OCI-M2 (cell line): ENCODE measurements at regions not wholly inside any gene's neighbourhood (a gene's known extent, or its start where the extent isn't known, plus 50 kb on each side); places are given as distances from the start of the nearest gene placed in this dataset.

Source experiments
- DNase-seq: peaks from one replicate; lab custom pipeline; 2025; ENCODE audit not compliant: unreplicated experiment; lab: John Stamatoyannopoulos, UW

- no peak for DNase-seq
These were observed 240.2 kb upstream of the SLC14A2 start for GRCh38 chr18:45374878-45375630.

DNA sequence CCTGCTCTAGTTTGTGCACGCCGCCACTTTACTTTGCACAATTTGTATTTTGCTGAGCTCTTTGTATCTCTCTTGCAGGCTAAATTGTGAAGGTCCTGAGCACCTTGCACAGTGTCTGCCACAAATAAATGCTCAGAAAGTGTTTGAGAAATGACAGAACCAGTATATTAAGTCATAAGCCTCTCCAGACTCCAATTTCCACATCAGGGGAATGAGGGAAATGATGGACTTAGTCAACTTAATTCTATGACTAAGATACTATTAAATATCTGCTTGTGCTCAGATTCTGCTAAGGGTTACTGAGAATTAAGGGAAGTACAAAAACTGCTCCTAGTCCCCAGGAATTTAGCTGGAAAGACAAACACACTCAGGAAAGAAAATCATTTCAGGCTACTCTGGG, 239.1 kb upstream of the SLC14A2 start:
- DNase-seq: no peak

GRCh38 chr18:45378308-45378707, 237.0 kb upstream of the SLC14A2 start:
- no peak for DNase-seq

- DNase-seq: no peak
These were observed 236.3 kb upstream of the SLC14A2 start for GRCh38 chr18:45378933-45379332.

DNA sequence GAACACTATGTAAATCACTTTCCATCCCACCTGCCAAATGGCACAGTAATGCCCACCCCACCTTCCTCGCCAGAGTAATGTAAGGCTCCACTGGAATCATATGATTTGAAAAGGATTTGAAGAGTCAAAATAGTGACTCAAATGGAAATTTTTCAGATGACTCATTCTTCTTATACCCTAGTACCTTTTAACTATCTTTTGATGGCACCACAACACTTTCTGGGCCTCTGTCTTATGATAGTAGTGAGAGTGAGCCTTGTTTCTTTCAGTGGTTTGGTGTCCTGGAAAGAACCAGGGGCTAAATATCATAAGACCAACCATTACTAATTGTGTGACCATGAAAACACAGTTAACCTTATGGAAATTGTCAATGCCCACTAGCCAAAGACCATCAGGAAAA, 235.4 kb upstream of the SLC14A2 start:
- no peak for DNase-seq

DNA sequence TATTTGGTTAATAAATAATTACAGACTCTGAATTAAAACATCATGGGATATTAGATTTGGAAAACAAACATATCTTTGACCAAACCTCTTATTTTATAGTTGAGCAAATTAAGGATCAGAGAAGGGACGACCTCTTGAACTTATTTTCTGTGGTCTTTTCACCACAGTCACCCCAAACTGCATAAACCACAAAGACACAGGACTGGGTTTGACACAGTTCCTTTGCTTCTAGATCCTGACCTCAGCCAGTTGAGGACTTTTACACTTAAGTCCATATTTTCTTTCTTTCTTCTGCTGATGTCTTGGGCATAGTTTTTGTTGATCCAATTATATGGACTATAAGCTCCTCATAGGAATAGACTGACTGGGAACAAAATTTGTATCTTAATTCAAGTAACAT, 234.0 kb upstream of the SLC14A2 start:
- DNase-seq: no peak

- DNase-seq: no peak
These were observed 232.0 kb upstream of the SLC14A2 start for GRCh38 chr18:45383228-45383627.

GRCh38 chr18:45384137-45384961, 230.9 kb upstream of the SLC14A2 start:
- no peak for DNase-seq

GRCh38 chr18:45384962-45385315, 230.3 kb upstream of the SLC14A2 start:
- no peak for DNase-seq

- no peak for DNase-seq
These were observed 229.1 kb upstream of the SLC14A2 start for GRCh38 chr18:45386041-45386655.

- no peak for DNase-seq
These were observed 228.0 kb upstream of the SLC14A2 start for GRCh38 chr18:45387229-45387628.

DNA sequence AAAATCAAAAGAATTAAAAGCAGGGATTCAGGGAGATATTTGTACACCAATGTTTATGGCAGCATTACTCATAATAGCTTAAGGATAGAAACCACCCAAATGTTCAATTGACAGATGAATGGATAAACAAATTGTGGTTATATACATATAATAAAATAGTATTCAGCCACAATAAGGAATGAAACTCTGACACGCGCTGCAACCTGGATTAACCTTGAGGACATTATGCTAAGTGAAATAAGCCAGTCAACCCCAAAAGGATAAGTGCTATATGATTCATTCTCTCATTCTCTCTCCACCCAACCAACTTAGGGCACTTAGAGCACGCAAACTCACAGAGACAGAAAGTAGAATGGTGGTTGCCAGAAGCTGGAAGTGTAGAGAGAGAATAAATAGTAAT, 216.8 kb upstream of the SLC14A2 start:
- DNase-seq: no peak

DNA sequence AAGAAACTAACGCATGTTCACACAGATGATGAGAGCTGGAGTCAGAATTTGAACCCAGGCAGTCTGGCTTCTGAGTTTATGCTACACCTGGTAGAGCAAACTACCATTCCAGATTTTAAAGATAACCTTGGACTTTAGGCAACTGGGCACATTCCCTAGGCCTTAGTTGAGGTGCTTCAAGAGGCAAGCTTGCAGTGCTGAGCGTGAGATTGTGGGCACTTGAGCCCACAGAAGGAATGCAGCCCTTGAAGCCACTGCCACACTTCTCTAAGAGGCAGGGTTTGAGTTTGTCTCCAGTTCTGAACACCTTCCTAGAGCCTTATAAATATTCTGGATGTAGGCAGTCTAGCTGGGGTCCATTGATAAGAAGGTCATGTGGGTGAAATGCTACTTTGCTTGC, 216.1 kb upstream of the SLC14A2 start:
- no peak for DNase-seq

- no peak for DNase-seq
These were observed 215.6 kb upstream of the SLC14A2 start for GRCh38 chr18:45399643-45400042.

DNA sequence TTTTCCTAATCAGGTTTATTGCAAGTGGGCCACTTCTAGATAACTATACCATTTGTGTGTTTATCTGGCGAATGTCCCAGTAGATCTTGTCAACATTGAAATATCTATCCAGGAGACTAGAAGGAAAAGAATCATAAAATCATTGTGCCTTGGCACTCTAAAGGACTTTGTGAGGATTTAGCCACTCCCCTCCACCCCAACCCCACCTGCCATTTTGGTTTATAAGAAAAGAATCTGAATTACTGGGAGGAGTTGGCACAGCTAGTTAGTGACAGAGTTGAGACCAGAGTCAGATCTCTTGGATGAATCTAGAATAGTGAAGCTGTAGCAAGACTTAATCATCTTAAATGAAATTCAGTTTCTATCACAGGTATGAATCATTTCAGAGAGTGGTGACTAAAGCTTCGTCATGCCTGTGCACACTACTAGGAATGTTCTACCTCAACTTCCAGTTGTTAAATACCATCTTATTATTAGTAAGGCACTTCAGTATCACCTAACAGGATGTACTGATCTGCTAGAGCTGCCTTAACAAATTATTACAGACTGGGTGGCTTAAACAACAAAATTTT, 212.7 kb upstream of the SLC14A2 start:
- no peak for DNase-seq

GRCh38 chr18:45403341-45404049, 211.8 kb upstream of the SLC14A2 start:
- DNase-seq: no peak

DNA sequence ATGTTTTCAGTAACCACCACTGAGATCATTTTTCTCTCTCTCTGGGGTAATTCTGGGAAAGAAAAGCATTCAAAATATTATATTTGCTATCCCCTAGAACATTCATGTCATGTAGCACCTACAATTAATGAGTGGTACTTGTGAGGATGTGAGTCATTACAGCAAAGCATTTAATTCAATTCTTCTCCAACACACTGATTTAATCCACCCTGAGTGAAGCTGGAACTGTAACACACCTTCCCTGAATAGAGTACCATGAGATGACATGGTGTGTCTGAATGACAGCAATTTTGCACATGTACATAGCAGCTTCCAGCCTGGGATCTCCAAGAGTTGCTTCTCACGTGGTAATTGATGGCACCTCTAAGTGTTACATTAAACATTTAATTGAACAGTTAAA, 207.1 kb upstream of the SLC14A2 start:
- no peak for DNase-seq

DNA sequence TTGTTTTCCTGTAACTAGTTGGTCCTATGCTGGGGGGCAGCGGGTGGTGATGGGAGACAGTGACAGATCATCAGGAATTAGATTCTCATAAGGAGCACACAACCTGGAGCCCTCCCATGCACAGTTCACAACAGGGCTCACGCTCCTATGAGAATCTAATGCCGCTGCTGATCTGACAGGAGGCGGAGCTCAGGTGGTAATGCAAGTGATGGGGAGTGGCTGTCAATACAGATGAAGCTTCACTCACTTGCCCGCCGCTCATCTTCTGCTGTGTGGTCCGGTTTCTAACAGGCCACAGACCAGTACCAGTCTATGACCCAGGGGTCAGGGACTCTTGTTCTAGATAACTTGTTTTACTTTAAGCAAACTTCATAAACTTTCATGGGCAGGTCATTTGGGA, 205.3 kb upstream of the SLC14A2 start:
- no peak for DNase-seq

DNA sequence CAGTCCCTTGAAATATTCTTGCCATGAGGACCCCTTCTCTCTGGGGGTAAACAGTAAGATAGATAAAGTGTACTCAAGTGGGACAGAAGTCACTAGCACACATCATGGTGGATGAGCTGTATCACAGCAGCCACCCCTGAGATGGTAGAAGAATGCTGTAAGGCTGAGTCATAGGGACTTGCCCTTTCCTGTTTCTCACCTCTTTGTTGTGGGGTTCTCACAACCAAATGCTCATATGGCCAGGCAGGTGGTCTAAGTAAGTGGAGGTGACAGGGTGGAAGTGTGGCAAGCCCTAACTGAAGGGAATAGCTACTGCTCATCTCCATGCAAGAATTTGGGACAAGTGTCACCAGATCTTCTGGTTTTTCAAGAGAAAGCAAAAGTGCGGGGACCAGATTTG, 202.7 kb upstream of the SLC14A2 start:
- no peak for DNase-seq

GRCh38 chr18:45413180-45413836, 202.0 kb upstream of the SLC14A2 start:
- DNase-seq: no peak

DNA sequence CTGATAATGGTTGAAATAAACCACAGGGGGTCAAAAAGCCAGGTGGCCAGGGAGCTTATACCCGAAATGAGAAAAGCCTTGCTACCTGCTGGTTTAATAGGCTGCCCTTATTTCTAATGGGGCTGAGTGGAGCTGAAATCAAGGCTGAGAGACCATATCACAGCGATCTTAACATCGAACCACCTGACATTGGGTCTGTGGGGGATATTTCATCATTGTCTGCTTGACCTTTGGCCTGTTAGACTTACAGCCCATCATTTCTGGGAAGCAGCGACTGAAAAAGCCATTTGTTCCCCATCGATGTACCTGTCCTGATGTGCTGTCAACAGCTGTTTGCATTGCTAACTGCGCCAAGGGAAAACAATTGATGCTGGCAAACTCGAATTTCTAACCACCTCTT, 199.7 kb upstream of the SLC14A2 start:
- no peak for DNase-seq
